ENCODE measurements at regions not wholly inside any gene's neighbourhood (a gene's known extent, or its start where the extent isn't known, plus 50 kb on each side); places are given as distances from the start of the nearest gene placed in this dataset.
A peak's percentile ranks its signal among the peaks of the same experiment; 100 is the strongest.

DNA sequence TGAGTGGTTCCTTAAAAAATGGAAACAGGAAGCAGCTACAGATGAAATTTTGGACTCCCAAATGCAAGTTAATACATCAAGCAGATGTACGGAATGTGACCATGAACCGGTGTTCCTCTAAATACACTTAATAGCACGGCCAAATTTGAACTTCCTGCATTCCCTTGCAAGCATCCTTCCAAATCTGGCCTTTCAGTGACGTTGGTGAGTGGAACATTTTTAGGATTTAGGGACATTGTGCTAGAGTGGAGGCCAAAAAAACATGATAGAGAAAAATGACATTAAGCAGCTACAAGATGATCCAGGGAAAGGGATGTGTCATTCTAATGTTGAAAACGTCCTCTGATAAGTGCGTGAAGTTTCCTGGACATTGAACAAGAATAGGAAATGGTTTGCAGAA lies 62.1 kb downstream of the CTAGE1 start:
- DNase-seq (ENCODE audit: low read depth): no peak

DNA sequence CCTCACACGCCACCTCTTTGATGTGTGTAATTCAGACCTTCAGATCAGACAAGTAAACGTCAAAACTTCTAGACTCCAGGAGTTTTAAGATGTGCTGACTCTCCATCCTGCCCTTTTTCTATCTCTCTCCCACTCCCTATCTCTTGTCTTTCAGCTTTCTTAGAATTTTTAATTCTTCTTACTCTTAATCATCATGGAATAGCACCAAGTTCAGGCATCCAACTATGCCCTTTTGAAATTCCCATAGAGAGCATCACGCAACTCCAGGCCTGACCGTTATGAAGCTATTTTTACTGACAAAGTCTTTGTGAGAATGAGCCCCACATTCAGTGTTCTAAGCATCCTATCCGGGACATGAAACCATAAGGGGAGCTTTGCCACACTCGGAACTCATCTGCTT lies 62.6 kb downstream of the CTAGE1 start:
- DNase-seq (ENCODE audit: low read depth): no peak

DNA sequence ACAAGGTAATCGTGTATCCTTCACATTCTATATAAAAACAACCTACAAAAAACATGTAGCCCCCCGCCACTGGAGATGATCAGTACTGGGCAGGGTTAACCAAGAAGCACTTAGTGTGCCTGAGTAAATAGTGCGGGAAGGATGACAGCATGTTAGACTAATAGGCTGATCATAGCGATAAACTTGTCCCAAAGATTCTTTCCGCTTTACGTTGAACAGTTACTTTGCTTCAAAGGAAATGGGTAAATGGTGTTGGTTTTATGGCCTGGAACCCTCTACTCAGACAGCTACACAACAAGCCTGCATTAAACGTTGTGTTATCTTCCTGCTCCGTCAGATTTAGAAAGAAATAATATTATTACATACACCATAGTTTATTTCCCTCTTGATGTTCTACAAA lies 67.7 kb downstream of the CTAGE1 start:
- no peak for DNase-seq (ENCODE audit: low read depth)

DNA sequence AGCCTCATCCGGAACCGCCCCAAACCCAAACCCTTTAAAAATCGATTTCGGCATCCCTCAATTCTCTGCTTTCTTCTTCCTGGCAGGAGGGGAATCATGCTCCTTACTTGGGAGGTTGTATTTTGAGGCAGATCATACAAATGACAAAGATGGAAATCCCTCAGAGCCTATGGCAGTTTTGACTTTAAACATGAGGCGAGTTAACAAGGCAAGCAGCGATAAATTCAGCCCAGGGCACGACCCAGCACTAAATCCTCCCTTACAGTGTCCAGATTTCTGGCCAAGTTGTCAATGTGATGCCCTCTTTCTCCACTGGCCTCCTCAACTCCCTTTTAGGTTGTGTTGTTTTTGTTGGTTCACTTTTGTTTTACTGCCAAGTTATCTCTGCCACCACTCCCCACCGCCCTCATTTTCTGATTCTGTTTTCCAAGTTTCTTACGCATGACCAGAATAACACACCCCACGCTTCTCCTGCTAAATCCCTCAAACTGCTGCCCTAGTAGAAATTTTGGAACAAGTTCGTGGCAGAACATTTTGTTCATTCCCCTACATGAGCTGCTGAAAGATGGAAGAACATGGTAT lies 68.3 kb downstream of the CTAGE1 start:
- DNase-seq (ENCODE audit: low read depth): no peak

DNA sequence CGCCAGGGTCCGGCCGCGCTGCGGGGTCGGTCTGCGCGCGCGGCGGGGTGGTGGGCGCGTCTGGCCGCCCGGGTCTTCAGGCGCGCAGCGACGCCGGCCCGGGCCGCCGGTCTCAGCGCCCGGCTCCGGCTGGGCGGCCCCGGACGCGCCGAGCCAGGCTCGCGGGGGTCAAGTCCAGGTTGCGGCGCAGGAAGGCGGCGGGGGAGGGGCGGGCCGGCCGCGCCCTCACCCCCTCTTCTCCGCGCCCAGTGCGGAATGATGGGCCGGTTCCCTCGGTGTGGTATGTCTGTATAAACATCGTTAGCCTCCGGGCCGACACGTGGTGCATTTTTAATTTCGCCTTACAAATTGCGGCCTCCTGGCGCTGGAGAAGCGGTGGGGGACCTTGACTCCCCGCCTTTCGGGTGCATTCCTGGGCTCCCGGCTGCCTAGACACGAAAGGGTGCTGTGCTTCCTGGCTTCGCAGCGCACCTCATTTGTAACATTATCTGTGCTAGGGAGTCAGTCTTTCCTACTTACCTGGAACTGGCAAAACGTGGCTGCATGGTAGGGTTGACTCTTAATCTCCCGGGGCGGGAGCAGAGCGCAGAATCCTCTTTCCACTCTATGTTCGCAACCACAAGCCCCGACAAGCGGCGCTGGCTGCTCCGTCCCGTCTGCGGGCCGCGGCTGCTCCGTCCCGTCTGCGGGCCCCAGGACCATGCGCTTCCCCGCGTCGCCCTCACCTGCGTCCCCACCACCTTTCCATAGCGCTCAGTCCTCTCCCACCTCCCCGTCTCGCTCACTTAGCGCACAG lies 69.0 kb downstream of the CTAGE1 start:
- no peak for DNase-seq (ENCODE audit: low read depth)

DNA sequence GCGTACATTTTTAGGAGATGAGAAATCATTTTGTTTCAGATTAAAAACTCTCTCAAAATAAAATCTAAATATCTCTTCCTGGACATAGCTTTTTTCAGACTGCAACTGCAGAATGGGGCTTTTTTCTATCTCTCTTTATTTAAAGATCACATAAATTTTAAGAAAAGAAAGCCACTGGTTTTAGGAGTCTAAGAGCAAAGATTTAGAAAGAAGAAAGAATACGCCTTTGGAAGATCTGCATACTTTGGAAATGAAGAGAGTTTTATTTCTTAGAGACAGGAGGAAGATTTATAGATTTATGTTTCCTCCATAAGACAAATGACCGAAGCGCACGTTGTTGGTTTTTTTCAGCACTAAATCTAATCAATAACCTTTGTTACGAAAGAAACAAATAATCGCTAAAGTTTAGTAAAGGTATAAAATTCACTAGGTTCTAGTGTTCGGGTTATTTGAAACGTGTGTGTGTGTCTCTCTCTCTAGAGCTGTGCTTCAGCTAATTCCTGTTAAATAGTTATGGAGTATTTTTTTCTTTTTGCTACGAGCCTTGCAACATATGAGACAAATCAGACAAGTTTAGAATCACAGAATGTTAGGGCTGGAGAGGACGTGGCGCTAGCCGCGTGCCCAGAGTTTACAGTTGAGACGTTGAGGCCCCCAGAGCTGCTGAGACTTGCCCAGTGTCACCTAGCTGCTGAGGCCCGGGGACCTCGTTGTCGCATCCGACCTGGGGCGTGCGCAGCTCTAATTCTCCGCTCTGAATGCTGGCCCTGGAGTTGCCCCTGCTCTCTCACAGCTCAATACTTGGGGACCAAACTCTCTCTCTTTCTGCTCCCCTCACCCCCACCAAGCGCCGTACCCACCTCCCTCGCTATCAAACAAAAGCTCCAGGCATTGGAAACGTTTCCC lies 69.9 kb downstream of the CTAGE1 start:
- DNase-seq (ENCODE audit: low read depth): no peak

DNA sequence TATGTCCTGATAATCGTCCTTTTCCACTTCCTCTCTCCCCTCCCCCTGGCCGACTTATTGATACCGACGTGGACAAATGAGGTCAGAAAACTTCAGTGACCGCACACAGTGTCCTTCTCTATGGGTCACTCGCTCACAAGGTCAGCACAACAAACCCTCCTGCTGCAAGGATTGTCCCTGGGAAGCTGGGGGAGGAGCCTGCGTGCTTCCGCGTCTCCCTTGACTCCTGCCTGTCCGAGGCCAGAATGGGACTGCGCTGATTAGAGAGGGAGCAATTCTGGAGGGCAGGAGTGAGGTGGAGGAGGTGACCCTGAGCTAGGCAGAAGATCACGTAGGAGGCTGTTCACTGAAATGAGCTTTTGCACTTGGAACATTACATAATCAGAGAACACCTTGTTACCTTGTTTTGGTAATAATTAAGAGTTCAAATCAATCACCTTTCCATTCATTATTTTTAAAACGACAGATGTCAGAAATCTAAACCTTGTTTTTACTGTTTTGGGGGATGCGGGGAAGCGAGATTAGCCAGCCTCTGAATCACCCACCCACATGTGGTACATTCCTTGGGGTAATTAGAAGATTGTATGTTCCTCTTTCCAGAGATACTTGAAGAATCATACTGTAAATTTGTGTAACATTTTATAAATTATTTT lies 70.6 kb downstream of the CTAGE1 start:
- DNase-seq (ENCODE audit: low read depth): no peak

DNA sequence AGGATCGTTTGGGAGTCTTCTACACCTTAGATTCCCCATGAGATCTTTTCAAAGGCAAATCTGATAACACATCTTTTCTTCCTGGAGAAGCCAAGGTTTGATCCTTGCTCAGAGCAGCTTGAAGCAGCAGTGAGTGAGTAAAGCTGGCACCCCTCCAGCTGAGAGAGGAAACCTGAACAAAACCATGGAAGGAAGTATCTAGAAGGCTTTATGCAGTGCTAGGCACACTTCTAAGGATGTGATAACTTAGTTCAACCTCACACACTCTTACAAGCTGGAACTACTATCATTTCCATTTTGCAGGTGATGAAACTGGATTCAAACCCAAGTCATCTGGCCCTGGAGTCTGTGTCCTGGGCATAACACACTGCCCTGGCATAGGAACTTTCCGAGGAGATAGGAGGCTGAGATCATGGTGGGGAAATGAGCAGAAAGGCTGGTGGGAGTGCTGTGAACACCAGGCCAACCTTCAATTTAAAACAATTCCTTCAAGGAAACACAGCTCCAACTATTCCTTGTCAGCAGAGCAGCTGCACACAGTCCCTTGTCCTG lies 71.2 kb downstream of the CTAGE1 start:
- DNase-seq (ENCODE audit: low read depth): peak; percentile 37

DNA sequence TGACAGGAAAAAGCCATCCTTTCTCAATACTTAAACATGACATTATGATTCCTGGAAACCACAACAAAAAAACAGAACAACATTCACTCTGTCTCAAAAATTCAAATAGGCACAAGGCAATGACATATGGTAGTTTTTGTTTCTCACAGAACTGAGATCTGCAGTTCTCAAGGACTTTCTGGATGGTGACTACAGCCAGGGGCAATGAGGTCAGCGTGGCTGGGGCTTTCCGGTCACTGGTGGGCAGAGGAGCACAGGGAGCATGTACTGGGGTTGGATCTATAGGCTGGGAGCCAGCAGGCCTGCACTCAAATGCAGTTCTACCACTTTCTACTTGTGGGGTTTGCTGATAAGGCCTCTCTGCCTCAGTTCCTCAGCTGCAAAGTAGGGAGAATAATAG lies 72.0 kb downstream of the CTAGE1 start:
- DNase-seq (ENCODE audit: low read depth): no peak

DNA sequence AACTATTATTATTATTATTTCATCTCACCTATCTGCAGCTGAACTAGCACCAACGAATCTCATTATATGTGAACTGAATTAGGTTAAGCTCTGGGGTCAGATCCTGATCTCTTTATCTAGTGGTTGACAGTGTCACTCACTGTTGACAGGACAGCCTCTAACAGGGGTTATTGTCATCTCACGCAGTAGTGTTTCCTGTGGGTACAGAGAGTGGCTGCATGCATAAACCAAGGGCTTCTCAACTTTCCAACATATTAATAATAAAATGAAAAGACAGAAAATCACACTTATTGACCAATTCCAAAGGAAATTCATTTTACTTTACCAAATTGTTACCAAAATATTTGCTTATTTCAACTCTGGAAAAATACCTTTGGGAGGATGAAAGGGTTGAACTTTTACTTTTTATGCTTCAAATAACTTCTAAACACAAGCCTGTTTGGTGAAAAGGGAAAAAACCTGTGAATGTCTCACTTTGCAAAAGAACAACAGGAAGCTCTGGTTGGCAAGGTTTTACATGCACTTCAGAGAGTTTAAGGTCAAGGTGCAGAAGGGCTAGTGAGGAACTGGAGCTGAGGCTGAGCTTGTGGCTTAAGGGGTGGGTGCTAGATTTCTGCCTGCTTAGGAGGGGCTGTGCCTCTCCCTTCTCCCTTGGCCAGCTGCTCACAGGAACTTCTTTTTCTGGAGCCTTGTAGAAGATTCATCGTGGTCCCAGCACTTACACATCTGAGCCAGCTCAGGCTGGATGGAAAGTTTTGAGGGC lies 72.6 kb downstream of the CTAGE1 start:
- no peak for DNase-seq (ENCODE audit: low read depth)

DNA sequence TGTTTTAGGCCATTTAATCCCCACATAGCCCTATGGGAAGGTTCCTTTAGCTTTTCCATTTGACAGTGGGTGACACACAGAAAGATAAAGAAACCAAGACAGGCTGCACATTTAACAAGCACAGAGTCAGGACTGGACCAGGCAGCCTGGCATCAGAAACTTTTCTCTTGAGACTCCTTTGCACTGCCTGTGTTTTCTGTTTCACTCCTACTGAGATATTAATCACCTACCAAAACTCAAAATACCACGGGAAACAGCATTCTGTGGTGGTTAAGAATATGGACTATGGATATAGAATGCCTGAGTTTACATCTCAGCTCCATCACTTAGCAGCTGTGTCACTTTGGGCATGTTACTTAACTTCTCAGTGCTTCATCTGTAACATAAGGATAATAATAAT lies 73.3 kb downstream of the CTAGE1 start:
- DNase-seq (ENCODE audit: low read depth): no peak

DNA sequence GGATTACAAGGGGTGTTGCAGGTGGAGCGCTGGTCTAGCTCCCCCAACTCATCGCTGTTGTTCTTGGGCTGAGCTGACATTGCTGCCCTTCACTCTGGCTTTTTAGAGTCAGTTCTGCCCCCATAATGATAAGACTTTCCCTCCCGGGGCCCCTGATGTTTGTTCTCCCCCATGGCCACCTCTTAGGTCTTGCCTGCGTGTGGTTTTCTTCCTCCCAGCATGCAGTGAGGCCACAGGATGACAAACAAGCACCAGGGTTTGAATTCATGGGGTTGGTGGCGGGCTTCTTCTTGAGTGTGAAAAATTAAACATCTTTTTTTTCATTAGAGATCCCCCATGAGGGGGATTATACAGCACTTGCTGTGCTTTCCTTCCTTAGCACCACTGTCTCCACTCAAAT lies 74.1 kb downstream of the CTAGE1 start:
- no peak for DNase-seq (ENCODE audit: low read depth)

DNA sequence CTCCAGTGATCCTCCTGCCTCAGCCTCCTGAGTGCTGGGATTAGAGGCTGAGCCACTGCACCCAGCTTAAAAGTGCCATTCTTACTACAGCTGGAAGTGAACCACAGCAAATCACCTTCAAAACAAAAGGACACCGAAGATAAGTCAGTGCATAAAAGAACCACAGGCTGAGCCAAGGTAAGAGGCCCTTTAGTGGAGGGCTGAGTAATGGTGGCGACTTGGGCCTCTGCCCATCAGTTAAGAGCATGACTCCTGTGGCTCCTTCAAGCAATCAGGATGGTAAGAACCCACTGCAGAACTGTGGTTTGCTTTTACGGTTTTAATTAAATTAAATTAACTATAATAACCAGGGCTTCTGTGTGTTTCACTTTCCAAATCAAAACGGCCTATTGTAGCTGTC lies 75.1 kb downstream of the CTAGE1 start:
- peak; percentile 28 for DNase-seq (ENCODE audit: low read depth)

DNA sequence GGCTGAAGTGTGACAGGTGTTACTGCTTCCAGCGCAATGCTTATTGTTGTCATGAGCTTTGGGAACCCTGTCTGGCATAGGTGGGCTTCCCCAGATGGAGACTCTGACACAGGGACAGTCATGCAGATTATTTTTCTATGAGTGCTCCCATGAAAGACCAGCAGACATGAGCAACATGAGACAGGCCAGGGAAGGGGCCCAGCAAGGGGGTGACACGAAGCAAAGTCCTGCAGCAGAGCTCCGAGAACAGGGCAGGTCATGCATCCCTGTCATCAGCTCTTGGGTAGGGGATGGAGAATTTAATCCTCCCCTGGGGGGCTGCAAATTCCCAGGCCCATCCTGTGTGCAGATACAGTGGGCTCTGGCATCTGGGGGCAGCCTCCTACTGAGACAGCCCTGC lies 77.4 kb downstream of the CTAGE1 start:
- DNase-seq (ENCODE audit: low read depth): no peak

DNA sequence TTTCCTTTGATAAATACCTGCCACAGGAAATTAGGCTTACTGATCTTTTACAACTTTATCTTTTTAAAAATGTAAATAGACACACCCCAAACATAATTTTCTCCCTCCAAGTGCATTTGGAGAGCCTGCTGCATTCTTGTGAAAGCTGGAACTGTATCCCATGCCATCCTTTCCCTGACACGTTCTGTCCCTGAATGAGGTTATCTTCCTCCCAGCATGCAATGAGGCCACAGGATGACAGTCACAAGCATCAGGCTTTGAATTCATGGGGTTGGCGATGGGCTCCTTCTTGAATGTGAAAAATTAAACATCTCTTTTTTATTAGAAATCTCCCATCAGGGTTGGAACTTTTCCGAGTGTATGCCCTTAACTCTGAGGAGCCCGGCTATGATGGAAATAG lies 77.8 kb downstream of the CTAGE1 start:
- DNase-seq (ENCODE audit: low read depth): no peak

DNA sequence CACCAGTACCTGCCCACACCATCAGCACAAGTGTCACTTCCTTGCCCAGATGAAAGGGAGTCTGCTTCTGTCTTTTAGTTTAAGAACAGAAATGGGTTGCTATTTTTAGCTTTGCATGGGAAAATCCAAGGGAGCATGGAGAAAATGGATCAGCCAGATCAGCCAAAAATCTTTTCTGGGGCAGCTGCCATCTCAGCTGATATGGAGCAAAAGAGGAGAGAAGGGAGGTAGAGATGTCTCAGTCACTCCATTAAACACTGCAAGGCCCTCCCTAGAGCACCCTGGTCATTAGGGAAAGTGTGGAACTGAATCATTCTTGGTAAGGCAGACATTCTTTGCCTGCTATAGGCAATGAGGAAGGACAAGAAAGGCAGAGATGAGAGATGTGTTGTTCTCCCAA lies 79.9 kb downstream of the CTAGE1 start:
- DNase-seq (ENCODE audit: low read depth): no peak

DNA sequence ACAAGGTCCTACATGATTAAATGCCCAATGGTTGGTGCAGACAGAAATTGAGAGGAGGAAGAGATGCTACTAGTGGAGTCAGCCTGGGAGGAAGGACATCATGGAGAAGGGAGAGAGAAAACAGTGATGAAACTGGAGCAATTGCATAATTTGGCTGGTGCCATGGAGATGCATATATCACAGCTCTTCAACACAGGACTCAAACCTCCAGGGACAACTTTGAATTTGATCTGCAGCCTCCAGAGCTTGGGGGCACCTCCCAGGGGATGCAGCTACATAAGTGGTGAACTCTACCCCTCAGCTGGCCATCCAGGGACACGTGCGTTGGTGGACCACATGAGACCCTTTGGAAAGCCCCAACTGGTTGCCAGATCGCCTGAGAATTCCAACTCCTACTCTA lies 80.4 kb downstream of the CTAGE1 start:
- DNase-seq (ENCODE audit: low read depth): no peak

DNA sequence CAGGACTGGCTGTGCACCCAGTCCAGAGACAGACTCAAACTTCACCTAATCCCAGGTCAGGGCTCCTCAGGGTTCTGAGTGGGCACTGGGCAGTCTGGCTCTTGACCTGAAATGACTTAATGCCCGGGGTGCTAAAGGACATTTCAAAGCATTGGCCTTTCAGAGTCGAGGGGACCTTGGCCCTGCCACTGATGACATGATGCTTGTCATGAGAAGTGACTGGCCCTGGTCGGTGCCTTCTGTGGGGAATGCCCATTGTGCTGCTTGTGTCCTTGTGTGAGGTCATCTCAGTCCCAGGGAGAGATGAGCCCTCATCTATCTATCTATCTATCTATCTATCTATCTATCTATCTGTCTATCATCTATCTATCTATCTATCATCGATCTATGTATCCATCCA lies 81.3 kb downstream of the CTAGE1 start:
- no peak for DNase-seq (ENCODE audit: low read depth)

DNA sequence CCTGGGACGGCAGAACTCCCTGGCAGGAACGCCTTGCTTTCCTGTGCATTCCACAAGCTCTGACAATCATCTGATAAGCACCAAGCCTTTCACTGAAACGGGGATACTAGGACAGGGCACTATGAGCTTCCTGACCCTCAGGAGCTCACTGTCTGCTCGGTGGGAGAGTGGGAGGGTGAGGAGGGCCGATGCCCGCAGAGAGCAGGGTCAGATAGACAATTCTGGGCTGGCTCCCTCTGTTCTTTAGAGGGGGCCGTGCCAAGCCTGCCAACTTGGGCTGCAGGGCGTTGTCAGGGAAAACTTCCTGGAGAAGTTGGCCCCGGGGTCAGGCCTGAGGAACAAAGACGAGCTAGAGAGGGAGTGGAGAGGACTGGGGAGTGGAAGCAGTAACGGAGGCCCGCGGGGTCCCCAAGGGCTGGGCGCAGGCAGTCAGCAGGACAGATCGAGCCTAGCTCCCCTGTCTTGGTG lies 82.0 kb downstream of the CTAGE1 start:
- no peak for DNase-seq (ENCODE audit: low read depth)

DNA sequence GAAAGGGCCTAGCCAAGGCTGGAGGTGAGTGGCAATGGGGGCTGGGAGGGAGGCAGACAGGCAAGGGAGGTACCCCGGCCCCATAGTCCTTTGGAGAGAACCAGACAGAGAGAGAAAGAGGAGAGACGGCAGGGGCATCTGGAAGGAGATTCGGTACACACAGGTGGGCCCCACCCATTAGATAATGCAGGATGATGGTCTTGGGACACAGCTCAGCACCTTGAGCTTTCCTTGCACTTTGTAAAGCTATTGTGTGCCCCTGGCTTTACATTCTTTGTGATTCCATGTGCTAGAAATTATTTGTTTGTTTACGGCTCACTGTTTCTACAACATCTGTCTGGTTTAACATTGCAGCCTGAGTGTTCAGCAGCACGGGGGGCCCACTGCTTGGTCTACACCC lies 83.1 kb downstream of the CTAGE1 start:
- DNase-seq (ENCODE audit: low read depth): no peak

DNA sequence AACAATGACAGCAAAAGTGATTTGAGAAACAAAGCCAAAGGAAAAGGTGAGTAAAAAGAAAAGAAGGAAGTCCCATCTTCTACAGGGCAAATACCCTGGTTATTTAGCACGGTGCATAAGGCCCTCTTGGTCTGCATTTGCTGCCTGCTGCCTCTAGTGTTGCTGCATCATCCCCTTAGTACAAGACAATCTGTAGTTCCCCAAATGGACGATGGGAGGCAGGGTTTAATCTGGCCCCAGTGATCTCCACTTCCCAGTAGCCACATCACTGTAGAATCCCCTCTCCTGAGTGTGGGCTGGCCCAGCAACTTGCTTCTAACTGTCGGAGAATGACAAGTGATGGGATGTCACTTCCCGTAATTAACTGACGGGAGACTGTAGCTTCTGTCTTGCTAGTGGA lies 85.1 kb downstream of the CTAGE1 start:
- DNase-seq (ENCODE audit: low read depth): no peak

Measured in stromal cell of bone marrow (primary cell).